GM23338 (cell line): ENCODE measurements at regions not wholly inside any gene's neighbourhood (a gene's known extent, or its start where the extent isn't known, plus 50 kb on each side); places are given as distances from the start of the nearest gene placed in this dataset.

Experiments used
- ATAC-seq: fragments of 200-7000 bp; cut with Tn5 transposase; 3 replicates; pipeline ENCODE4 v1.9.1; 2020
- DNase-seq: peaks from one replicate; pipeline ENCODE4 v3.0.0-alpha.2; 2015; ENCODE audit warnings: low spot score
- H2AFZ ChIP-seq: fragments of 200-600 bp; sonication (generic); 2 replicates; pipeline ENCODE4 v1.8.0; 2016; ENCODE audit warnings: antibody characterized with exemption, mild to moderate bottlenecking, moderate library complexity
- H3F3A ChIP-seq: fragments of 200-600 bp; sonication (generic); replicated peaks from 2 replicates; pipeline ENCODE4 v1.8.0; 2017; ENCODE audit warnings: antibody characterized with exemption, mixed run types, low read depth
- H3K27ac ChIP-seq: fragments of 200-600 bp; sonication (generic); 2 replicates; pipeline ENCODE4 v1.6.1; 2016; ENCODE audit warnings: low read depth
- H3K27me3 ChIP-seq: fragments of 200-600 bp; sonication (generic); 2 replicates; pipeline ENCODE4 v1.8.0; 2016; ENCODE audit warnings: mild to moderate bottlenecking, mixed run types, moderate library complexity; ENCODE audit not compliant: insufficient read depth
- H3K36me3 ChIP-seq: fragments of 200-600 bp; sonication (generic); 2 replicates; pipeline ENCODE4 v1.8.0; 2016; ENCODE audit warnings: mild to moderate bottlenecking; ENCODE audit not compliant: insufficient read depth
- H3K4me1 ChIP-seq: fragments of 200-600 bp; sonication (generic); 2 replicates; pipeline ENCODE4 v1.8.0; 2016; ENCODE audit warnings: mild to moderate bottlenecking, moderate library complexity; ENCODE audit not compliant: insufficient read depth
- H3K4me2 ChIP-seq: fragments of 200-600 bp; sonication (generic); 2 replicates; pipeline ENCODE4 v1.7.1; 2017; ENCODE audit warnings: mixed run types
- H3K4me3 ChIP-seq: fragments of 200-600 bp; sonication (generic); 2 replicates; pipeline ENCODE4 v1.6.1; 2016; ENCODE audit warnings: mixed run types
- H3K79me2 ChIP-seq: fragments of 200-600 bp; sonication (generic); replicated peaks from 2 replicates; pipeline ENCODE4 v1.8.0; 2017; ENCODE audit warnings: mild to moderate bottlenecking; ENCODE audit not compliant: insufficient read depth
- H3K9me2 ChIP-seq: fragments of 200-600 bp; sonication (generic); 2 replicates; pipeline ENCODE4 v1.8.0; 2017; ENCODE audit not compliant: insufficient read depth
- H4K20me1 ChIP-seq: fragments of 200-600 bp; sonication (generic); replicated peaks from 2 replicates; pipeline ENCODE4 v1.8.0; 2017; ENCODE audit warnings: mild to moderate bottlenecking; ENCODE audit not compliant: insufficient read depth
- H3K27ac Mint-ChIP-seq: 2 replicates; pipeline ENCODE4 v1.8.0; 2020; ENCODE audit warnings: inconsistent platforms, mild to moderate bottlenecking, moderate library complexity, mixed read lengths
- H3K27me3 Mint-ChIP-seq: 3 replicates; pipeline ENCODE4 v1.8.0; 2022; ENCODE audit warnings: low read depth, mild to moderate bottlenecking, moderate library complexity, mixed read lengths, inconsistent platforms; ENCODE audit not compliant: insufficient read depth, poor library complexity
- H3K36me3 Mint-ChIP-seq: 3 replicates; pipeline ENCODE4 v1.8.0; 2021; ENCODE audit warnings: low read depth, mild to moderate bottlenecking, inconsistent platforms, moderate library complexity, mixed read lengths
- H3K4me1 Mint-ChIP-seq: 3 replicates; pipeline ENCODE4 v1.8.0; 2020; ENCODE audit warnings: mild to moderate bottlenecking, inconsistent platforms, mixed read lengths
- H3K4me3 Mint-ChIP-seq: 3 replicates; pipeline ENCODE4 v1.8.0; 2021; ENCODE audit warnings: moderate library complexity, mild to moderate bottlenecking, inconsistent platforms, mixed read lengths
- H3K9me3 Mint-ChIP-seq: 3 replicates; pipeline ENCODE4 v1.8.0; 2020; ENCODE audit warnings: moderate library complexity, mild to moderate bottlenecking, inconsistent platforms, mixed read lengths
- CREB1 ChIP-seq: fragments of 250-450 bp; sonication (Bioruptor Pico); IDR thresholded peaks from 2 replicates; pipeline ENCODE4 v1.5.0; 2020; ENCODE audit warnings: low read depth, mild to moderate bottlenecking, moderate library complexity
- CTCF ChIP-seq, 2 experiments: fragments of 200-600 bp in 1 of 2; sonication (generic) in 1 of 2; conservative IDR thresholded peaks; 2 replicates each; pipeline versions ENCODE4 v1.5.1 to v1.6.1; 2016 to 2017; ENCODE audit warnings: antibody characterized with exemption in 2 of 2, low read depth in 2 of 2, mild to moderate bottlenecking in 2 of 2, moderate library complexity in 1 of 2
- ETS1 ChIP-seq: IDR thresholded peaks from 2 replicates; pipeline ENCODE4 v1.6.1; 2016; ENCODE audit warnings: antibody characterized with exemption
- EZH2 ChIP-seq: fragments of 200-600 bp; sonication (generic); IDR thresholded peaks from one replicate; pipeline ENCODE4 v1.8.0; 2017; ENCODE audit warnings: antibody characterized with exemption, mild to moderate bottlenecking, low read depth; ENCODE audit not compliant: unreplicated experiment
- EZH2phosphoT487 ChIP-seq: fragments of 200-600 bp; sonication (generic); IDR thresholded peaks from one replicate; pipeline ENCODE4 v1.8.1; 2018; ENCODE audit warnings: antibody characterized with exemption; ENCODE audit not compliant: unreplicated experiment
- JUNB ChIP-seq: IDR thresholded peaks from one replicate; pipeline ENCODE4 v1.6.1; 2016; ENCODE audit warnings: antibody characterized with exemption; ENCODE audit not compliant: unreplicated experiment
- NANOG ChIP-seq: IDR thresholded peaks from 2 replicates; pipeline ENCODE4 v1.6.1; 2016; ENCODE audit warnings: antibody characterized with exemption, borderline replicate concordance
- POLR2AphosphoS5 ChIP-seq: IDR thresholded peaks from 2 replicates; pipeline ENCODE4 v1.6.1; 2016; ENCODE audit warnings: antibody characterized with exemption, low read depth
- REST ChIP-seq: IDR thresholded peaks from one replicate; pipeline ENCODE4 v1.6.1; 2018; ENCODE audit warnings: antibody characterized with exemption; ENCODE audit not compliant: unreplicated experiment
- STAT1 ChIP-seq: IDR thresholded peaks from one replicate; pipeline ENCODE4 v1.6.1; 2016; ENCODE audit warnings: antibody characterized with exemption; ENCODE audit not compliant: unreplicated experiment
- ZNF114 ChIP-seq: fragments of 250-450 bp; sonication (Bioruptor Pico); IDR thresholded peaks from 2 replicates; pipeline ENCODE4 v1.5.0; 2020; ENCODE audit warnings: mild to moderate bottlenecking, moderate library complexity
- ZNF331 ChIP-seq: fragments of 250-450 bp; sonication (Bioruptor Pico); IDR thresholded peaks from 2 replicates; pipeline ENCODE4 v1.5.0; 2020; ENCODE audit warnings: low read depth, mild to moderate bottlenecking, moderate library complexity
- ZNF462 ChIP-seq: fragments of 250-450 bp; sonication (Bioruptor Pico); IDR thresholded peaks from 2 replicates; pipeline ENCODE4 v1.5.0; 2020; ENCODE audit warnings: mild to moderate bottlenecking, moderate library complexity

- Histone ChIP-seq H3K27ac (no peak overlapping the region), H3K4me3 (no peak overlapping the region), H2AFZ (no peak overlapping the region), H3K79me2 (no peaks in the 10 kb centered on the region), H3K36me3 (no peaks in the 10 kb centered on the region), H4K20me1 (no peaks in the 10 kb centered on the region), H3K4me2 (no peak overlapping the region), H3F3A (no peaks in the 10 kb centered on the region), H3K27me3 (no peaks in the 10 kb centered on the region), H3K4me1 (no peaks in the 10 kb centered on the region), H3K9me2 (peaks cover 7% of the 10 kb centered on the region; the same call in 1 of the 2 replicates)
- Mint-ChIP-seq H3K27ac (no peak overlapping the region), H3K4me1 (no peaks in the 10 kb centered on the region), H3K9me3 (no peaks in the 10 kb centered on the region), H3K27me3 (no peaks in the 10 kb centered on the region), H3K36me3 (no peaks in the 10 kb centered on the region), H3K4me3 (no peak overlapping the region)
- no peak for TF ChIP-seq ZNF331 (CRISPR knock-in tag)
- no peak for TF ChIP-seq NANOG
- TF ChIP-seq ZNF114 (CRISPR knock-in tag) = no peak
- no peak for TF ChIP-seq JUNB
- TF ChIP-seq POLR2AphosphoS5 = no peak
- TF ChIP-seq EZH2phosphoT487 = no peak
- no peak for TF ChIP-seq STAT1
- TF ChIP-seq CREB1 = no peak
- no peak for TF ChIP-seq ETS1
- no peak for TF ChIP-seq CTCF (conservative IDR thresholded peaks at IDR 0.05; ENCODE audit: low read depth in 2 of 2)
- TF ChIP-seq ZNF462 (CRISPR knock-in tag) = no peak
- no peak for TF ChIP-seq EZH2
- TF ChIP-seq REST = no peak
- DNase-seq = no peak
- no peak for ATAC-seq
Observed at GRCh38 chr4:141439223-141439622, 197.2 kb upstream of the IL15 start.
